Fibroblast of lung (primary cell): ENCODE measurements at regions not wholly inside any gene's neighbourhood (a gene's known extent, or its start where the extent isn't known, plus 50 kb on each side); places are given as distances from the start of the nearest gene placed in this dataset.

Source experiments
- CTCF ChIP-seq, 2 donors: IDR thresholded peaks in 1 of 2; conservative IDR thresholded peaks in 1 of 2; 1 replicate in 1 of 2; 2 replicates in 1 of 2; pipeline ENCODE4 v1.5.1; 2011 to 2012; ENCODE audit warnings: low read length in 2 of 2, control low read depth in 1 of 2, inconsistent platforms in 1 of 2, low read depth in 1 of 2, mild to moderate bottlenecking in 1 of 2
- EZH2 ChIP-seq: IDR thresholded peaks from 2 replicates; pipeline ENCODE4 v1.5.1; 2012; ENCODE audit warnings: low read length, control low read depth, mild to moderate bottlenecking; ENCODE audit errors: missing control alignments

DNA sequence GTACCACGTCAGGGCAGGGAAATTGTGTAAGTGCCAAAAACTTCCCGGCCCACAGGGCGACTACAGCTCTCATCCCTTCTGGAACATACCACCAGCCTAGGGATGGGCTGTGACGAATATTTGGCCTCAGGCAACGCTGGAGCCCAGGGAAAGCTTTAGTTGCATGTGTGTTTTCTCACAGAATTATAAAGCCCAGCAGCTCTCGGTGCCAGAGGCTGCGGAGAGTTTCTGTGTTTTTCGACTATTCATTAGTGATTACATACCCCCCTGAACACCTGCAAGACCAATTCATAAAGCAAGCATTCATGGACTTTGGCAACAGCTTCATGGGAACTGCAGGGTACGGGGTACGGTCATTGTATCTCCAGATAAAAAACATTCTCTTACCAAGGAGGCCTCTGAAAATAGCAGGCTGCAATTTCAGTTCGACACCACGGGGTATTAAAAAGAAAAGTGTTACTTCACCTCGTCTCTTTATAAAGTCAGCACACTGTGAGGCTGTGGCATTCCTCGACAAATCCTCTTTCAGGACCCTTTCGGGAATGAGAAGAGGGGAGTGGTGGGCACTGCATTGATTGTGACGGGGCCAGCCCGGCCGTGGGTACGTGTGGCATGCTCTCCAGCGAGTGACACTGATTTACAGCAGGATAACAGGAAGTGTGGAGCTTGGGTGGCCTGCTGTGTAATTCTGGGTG lies 243.6 kb upstream of the SORL1-AS1 start:
- no peak for TF ChIP-seq EZH2
- no peak for TF ChIP-seq CTCF (conservative IDR thresholded peaks at IDR 0.05 in 1 of 2, IDR thresholded peaks at IDR 0.05 in 1 of 2; ENCODE audit: low read depth in 1 of 2, low read length in 2 of 2)
